HG03064 (cell line): ENCODE measurements at regions not wholly inside any gene's neighbourhood (a gene's known extent, or its start where the extent isn't known, plus 50 kb on each side); places are given as distances from the start of the nearest gene placed in this dataset.

Experiments
- ATAC-seq: cut with Tn5 transposase; IDR thresholded peaks from one replicate; pipeline ENCODE4 v1.9.1; 2021; ENCODE audit warnings: low read depth; ENCODE audit not compliant: unreplicated experiment

DNA sequence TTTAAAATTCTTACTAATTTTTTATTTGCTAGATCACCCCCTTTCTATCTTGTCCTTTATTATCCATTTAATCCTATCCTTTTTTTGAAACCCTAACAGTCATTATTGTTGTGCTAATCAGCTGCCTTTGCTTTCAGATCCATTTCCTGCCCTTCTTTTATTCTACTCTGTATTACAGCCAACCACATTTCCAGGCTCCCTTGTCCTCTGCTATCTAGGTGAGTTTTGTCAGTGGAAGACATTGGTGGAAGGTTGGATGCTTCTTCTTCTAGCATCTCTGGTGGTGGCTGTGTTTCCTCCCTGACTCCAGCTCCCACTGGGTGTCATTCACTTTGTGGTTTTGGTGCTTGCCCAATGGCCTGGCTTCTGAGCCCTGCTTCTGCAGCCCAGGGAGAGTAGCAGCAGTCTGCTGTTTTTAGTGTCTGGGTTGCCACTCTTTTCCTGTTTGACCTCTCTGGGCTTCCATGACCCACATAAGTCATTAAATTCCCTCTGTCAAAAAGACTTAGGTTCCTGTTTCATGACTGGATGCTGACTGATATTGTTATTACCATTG is 225.2 kb upstream of the PGRMC2 start:
- no peak for ATAC-seq

DNA sequence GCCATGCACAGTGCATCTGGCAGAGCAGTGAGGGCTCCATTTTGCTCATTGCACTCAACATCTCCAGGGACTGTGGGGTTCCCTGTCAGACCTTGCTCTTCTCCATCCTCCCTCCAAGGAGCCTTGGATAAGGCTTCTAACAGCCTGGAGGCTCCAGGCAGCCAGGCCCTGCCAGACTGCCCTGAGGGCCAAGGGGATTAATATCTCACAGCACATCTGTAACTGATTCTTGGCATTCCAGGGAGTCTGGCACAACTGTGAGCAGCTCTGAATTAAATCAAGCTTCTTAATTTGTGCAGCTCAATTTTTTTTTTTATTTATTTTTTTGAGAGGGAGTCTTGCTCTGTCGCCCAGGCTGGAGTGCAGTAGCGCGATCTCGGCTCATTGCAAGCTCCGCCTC is 224.5 kb upstream of the PGRMC2 start:
- ATAC-seq, result no peak

DNA sequence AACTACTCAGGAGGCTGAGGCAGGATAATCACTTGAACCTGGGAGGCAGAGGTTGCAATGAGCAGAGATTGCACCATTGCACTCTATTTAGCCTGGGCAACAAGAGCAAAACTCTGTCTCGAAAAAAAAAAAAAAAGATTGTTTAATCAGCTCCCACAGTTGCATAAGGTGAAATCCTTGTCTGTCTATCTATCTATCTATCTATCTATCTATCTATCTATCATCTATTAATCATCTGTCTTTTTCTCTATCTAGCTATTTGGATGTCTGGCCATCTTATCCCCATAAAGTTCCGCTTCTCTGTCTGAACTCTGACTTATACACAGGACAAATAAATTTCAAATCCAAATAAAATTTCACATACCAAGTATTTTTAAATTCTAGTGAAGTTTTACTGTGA is 223.2 kb upstream of the PGRMC2 start:
- ATAC-seq, result no peak

DNA sequence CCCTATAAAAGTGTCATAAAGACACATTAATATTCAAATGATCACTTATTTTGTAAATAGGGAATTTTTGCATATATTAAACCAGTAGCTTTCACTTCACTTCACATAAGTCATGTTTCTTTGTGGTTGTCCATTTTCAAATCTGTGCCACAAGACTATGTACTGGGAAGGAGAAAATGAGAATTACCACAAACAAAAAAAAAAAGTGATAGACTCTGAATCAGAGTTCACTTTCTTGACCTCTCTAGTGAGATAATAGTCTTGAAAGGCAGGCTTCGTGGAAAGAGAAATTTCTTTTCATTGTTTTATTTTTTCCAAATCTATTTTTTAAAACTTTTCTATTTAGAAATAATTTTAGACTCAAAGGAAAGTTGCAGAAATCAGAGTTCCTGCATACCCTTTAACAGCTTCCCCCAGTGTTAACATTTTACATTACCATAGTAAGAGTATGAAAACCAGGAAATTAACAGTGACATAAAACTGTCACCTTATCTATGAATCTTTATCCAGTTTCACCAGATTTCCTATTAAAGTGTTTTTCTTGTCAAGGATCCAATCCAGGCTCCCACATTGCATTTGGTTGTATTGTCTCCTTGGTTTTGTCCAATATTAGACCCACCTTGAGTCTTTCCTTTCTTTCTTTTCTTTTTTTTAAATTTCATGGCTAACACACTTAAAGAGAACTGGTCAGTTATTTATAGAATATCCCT is 215.4 kb upstream of the PGRMC2 start:
- no peak for ATAC-seq

DNA sequence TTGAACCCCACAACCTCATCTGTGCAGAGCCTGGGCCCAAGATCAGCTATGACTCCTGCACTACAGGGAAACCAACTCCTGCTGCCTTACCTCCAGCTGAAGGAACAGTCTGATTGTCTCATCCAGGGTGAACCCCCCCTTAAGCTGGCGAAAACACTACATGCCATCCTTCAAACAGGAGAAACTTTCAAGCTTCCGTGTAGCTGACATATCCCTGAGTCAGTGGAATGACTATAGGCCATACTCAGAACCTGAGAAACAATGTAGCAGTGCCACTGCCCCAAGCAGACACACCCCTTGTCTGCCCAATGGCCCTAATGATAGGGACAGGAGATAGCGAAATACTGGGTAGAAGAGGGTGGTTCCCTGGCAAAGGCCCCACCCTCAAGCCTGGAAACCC is 213.6 kb upstream of the PGRMC2 start:
- no peak for ATAC-seq

DNA sequence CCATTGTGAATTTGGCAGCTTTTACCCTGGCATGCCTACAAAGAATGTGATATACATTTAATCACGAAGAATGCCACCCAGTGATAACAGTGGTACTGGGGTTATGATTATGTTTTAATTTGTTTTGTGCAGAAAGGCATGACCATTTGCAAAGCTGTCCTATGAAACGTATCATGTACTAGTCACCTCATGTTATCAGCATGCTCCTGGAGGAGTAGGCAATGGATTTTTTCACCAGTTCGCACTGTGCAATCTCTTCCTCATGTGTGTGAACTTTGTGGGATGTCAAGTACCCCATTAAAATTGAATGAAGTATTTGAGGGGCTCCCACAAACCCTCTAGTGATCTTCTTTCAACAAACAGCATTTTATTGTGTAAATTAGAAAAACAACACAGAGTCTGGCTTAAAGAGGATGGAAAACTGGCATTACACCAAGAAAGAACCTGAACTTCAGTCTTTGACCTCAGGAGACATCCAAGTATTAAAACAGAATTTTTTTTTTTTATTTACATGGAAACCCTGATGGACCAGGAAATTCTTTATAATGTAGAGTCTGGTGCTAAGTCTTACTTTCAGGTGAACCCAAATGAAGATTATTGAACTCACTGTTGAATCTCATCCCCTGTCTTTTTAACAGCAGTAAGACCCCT is 200.6 kb upstream of the PGRMC2 start:
- no peak for ATAC-seq

DNA sequence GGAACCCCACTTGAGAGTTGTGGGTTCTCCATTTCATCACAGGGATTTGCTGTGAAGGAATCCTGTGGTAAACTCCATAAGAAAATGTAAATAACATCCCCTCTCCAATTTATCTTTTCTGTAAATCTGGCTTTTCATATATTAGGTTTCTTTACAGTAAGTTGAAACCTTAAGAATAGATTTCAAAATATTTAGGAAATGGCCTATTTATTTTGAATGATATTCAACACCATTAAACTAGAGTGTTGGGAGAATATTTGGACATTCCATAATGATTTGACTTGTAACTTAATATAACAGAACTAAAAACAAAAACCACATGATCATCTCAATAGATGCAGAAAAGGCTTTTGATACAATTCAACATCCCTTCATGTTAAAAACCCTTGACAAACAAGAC is 197.3 kb upstream of the PGRMC2 start:
- ATAC-seq, result no peak

DNA sequence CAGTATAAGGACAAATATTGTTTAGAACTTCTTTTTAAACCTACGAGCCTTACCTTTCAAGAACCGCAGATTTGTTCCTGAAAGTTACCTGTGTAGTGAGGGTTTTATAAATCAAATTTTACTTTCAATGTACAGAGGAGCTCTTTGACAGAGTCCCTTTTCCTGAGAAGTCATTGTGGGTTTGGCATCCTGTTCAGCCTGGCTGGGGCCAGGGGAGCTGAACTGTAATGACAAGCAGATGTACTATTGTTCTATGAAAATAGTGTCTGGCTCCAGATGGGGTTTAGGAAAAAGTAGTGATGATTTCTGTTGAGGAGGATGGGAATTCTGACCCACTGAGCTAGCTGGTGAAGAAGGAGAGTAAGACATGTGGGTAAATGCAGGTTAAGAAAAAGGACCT is 196.2 kb upstream of the PGRMC2 start:
- ATAC-seq, result no peak

DNA sequence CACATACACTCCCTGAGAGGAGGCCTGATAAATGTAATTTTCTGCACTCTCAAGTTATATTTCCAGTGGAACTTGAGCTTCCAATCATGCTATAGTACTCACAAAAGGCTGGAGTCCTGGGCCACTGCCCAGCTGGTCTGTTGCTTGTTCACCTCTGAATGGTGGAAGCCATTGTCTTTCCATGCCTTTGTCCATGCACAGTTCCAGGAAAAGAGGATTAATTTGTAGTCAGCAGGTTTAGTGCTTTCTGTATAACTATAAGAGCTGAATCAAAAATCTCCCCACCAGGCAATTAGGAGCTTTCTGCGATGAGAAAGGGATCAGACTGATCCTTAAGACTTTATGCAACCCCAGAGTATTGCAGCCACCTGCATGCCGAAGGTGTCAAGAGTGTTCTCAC is 195.4 kb upstream of the PGRMC2 start:
- no peak for ATAC-seq

DNA sequence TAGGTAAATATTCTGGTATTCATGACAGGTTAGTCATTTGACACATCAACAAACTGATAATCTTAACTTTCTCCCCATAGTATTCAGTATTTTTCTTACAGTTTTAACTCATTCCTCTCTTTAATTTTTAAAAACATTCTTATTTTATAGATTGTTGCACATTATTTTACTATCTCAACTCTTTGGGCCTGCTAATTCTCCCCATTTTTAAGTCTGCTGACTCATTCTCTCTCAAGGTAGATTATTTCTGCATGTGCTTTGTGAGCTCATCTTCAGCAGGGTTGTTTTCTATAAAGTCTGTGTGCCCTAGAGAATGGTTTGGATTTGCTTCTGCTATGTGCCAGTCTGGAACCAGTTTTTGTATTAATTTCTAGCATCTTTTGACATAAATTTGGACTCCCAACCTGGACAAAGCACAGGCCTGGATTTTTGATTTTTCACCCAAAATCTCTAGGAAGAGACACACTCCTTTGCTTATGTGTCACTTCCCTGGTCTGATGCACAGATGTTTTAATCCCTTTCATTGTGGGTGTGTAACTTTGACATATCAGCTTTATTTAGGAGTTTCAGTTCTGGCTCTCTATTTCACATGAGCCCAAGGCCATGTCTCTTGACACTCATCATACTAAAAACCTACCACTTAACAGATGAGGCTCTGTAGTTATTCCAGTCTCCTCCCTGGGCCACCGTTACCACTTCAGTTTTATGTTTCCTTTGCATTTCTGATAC is 194.3 kb upstream of the PGRMC2 start:
- ATAC-seq, result no peak

DNA sequence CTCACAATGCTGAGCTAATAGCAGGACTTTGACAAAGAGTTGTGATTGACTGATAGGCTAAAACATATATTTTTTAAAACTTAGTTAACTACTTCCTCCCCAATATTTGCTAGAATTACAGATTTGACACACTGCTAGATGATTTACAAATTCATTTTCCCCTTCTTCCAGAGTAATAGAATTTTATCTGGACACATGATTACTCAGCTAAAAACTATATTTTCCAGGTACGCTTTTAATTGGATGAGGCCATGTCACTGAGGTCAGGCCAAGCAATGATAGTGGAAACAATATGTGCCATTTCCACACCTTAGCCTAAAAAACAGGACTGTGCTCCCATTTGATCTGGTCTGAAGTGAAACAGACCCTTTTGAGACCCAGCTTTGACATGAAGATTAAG is 193.3 kb upstream of the PGRMC2 start:
- no peak for ATAC-seq

DNA sequence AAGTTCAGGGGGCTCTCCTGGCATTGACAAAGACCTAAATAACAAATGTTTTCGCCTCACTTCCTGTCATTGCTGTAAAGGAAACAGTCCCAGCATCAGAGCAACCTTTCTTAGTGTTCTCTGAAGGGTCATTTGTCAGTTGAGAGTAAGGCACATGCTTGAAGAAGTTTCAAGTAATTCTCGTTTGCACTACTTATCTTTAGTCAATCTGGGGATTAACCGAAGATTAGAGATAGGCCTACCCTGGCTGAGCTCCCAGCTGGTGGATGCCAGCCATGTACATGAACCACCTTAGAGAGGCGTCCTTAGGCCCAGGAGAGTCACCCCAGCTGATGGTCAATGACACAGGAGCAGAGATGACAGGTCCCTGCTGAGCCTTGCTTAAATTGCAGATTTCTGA is 189.9 kb upstream of the PGRMC2 start:
- ATAC-seq, result no peak

DNA sequence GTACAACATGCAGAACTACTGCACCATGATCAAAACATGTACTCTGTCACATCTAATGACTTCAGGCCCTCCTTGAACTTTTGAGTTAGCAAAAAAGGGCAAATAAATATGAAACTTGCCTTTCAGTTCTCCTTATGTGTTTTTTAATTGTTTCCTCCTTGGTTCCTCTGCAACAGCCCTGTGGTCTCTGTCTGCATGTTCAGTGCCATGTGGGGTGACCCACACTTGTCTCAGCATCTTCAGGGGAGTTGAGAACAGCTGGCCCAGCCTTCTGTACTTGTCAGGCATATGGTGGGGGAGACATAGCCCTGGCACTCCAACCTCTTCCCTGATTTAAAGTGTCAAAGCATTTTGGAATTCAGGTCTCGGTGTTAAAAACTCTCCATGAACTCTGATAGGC is 188.0 kb upstream of the PGRMC2 start:
- ATAC-seq, result no peak

DNA sequence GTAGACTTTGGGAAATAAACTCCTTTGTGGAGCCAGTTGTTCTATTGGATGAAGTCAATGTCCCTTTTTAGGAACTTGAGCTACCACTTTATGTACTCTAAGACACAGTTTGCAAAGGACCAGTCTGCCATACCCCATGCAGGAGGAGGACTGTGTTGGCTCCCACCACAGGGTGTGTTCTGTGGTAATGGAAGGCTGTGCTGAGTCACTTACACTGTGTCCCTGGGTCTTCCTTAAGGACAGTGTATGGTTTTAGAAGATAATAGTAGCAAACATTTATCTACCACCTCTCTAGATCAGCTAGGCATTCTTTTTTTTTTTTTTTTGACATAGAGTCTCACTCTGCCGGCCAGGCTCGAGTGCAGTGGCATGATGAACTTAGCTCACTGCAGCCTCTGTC is 184.0 kb upstream of the PGRMC2 start:
- ATAC-seq, result no peak

DNA sequence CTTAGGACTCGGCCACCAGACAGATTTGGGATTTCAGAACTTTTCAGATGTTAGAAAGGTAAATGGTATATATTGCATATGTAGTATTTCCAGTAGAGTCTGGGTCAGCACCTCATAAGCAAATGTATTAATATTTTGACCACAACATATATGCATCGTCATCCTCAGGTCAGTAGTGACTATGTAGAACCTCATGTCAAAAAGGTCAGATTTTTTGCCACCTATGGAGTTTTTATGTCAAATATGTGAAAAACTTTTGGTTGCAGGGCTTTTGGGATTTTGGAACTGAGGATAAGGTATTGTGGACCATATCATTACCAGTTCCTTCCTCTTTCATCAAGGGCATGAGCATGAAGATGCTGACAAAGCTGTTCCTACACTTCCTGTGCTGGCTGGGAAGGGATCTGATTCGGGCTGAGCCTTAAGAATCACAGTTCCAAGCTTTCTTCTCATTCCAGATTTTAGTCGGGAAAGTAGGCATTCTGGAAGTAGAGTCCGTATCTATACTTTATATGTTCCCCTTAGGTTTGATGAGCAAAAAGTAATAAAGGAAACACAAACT is 183.0 kb upstream of the PGRMC2 start:
- ATAC-seq, result no peak

DNA sequence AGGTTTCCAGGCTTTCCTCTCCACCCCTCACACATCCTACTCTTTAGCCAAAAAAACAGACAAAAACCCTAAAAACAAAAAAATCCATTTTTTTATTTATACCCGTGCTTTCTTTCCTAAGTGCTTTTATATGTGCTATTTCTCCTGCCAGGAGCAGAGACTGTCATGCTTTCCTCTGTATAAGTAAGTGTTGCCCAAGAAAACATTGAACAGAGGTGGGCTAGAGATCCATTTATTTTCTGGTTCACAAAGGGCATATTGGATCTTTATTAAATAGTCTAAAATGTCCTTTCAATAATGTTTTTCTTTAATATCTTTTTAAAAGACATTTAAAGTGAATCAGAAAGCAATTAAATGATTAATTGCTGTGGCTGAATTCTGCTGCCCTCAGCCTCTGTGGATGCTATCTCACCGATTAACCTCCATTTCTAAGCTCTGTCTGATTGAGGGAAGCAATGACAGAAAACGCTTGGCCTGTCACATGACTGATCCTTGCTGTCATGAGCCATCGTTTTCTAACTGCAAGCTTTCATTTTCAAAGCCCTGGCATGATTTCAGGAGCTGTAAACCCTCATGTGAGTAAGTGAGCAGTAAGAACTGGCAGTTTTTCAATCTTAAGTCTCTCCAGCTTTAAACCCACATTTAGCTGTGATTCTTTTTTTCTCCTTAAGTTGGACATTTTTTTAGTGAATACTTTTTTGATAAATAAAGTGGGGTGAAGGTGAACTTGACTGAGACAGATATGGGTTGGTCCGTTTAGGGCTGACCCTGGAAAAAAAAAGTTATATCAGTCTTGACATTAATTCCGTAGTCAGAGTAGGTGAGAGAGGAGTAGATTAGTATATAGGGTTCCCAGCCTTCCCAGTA is 180.7 kb upstream of the PGRMC2 start:
- ATAC-seq, result no peak

DNA sequence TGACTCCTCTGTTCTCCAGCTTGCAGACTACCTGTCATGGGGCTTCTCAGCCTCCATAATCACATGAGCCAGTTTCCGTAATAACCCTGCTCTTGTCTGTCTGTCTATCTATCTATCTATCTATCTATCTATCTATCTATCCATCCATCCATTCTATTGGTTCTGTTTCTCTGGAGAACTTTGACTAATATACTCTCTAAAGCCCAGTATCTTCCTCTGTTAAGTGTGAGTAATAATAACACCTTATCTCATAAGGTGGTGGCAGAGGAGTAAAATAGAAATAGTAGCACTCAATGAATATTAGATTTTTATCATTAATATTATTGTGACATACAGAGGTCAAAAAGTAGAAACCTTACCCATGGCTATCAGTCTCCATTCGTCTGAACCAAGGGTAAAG is 177.9 kb upstream of the PGRMC2 start:
- no peak for ATAC-seq

DNA sequence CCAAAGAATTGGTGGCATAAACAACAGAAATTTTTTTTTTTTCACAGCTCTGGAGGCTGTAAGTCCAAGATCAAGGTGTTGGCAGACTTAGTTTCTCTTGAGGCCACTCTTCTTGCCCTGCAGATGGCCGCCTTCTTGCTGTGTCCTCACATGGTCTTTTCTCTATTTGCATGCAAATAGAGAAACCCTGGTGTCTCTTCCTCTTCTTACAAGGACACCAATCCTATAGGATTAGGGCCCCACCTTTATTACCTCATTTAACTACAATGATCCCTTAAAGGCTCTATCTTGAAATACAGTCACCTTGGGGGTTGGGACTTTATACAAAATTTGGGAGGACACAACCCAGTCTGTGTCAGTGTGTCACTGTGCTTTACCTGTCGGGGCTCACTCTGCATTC is 175.4 kb upstream of the PGRMC2 start:
- ATAC-seq, result no peak

DNA sequence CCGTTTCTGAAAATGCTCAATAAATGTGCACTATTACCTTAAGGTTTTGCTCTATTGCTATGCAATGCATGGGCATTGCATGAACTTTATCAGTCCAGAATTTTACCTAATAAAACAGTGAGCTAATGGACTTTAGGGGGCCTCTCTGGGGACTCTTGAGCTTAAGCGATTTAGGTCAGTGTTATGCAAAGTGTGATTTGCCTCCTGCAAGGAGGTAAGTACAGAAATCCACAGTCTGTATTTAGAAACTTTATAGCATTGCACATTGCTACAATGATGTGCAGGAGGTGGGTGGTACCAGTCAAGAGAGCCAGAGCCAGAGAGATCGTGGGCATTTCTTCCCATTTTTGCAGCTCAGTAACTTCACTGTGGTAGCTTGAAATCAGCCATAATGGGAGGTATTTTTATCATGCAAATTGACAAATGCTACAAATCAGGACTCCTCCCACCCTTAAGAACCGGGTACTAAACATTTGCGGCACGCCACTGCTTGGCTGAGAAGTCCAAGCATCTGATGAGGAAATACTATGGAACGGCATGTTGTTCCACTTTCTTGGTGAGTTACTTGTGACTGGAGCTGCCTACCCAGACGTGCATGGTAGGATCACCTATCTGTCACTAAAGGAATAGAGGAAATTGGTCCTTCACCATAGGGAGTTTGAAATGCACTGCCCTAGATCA is 174.6 kb upstream of the PGRMC2 start:
- no peak for ATAC-seq
